ENCODE measurements at regions not wholly inside any gene's neighbourhood (a gene's known extent, or its start where the extent isn't known, plus 50 kb on each side); places are given as distances from the start of the nearest gene placed in this dataset.

GRCh38 chr2:239570971-239571520, 170.2 kb upstream of the HDAC4 start:
- no peak for DNase-seq (ENCODE audit: low read depth, low spot score)

GRCh38 chr2:239570216-239570925, 169.6 kb upstream of the HDAC4 start:
- no peak for DNase-seq (ENCODE audit: low read depth, low spot score)
- no peak overlapping the region for H3K4me3 ChIP-seq (ENCODE audit: low read length)

More at GRCh38 chr2:239570971-239571520, 170.2 kb upstream of the HDAC4 start:
- H3K4me3 ChIP-seq (ENCODE audit: low read length), result no peak overlapping the region

- DNase-seq (ENCODE audit: low read depth, low spot score), result no peak
- H3K4me3 ChIP-seq (ENCODE audit: low read length), result no peak overlapping the region
Measured at GRCh38 chr2:239569401-239570090, 168.7 kb upstream of the HDAC4 start.

- H3K4me3 ChIP-seq (ENCODE audit: low read length), result no peak overlapping the region
Measured at GRCh38 chr2:239568601-239569000, 167.8 kb upstream of the HDAC4 start.

GRCh38 chr2:239567786-239568185, 167.0 kb upstream of the HDAC4 start:
- DNase-seq (ENCODE audit: low read depth, low spot score), result no peak
- no peak overlapping the region for H3K4me3 ChIP-seq (ENCODE audit: low read length)

More at GRCh38 chr2:239568601-239569000, 167.8 kb upstream of the HDAC4 start:
- DNase-seq (ENCODE audit: low read depth, low spot score), result no peak

- H3K4me3 ChIP-seq (ENCODE audit: low read length), result no peak overlapping the region
- peak; percentile 74 for DNase-seq (ENCODE audit: low read depth, low spot score)
Measured at GRCh38 chr2:239566995-239567568, 166.3 kb upstream of the HDAC4 start.

- no peak overlapping the region for H3K4me3 ChIP-seq (ENCODE audit: low read length)
- DNase-seq (ENCODE audit: low read depth, low spot score), result no peak
Measured at GRCh38 chr2:239566162-239566994, 165.6 kb upstream of the HDAC4 start.

- H3K4me3 ChIP-seq (ENCODE audit: low read length), result no peak overlapping the region
- DNase-seq (ENCODE audit: low read depth, low spot score), result no peak
Measured at GRCh38 chr2:239564587-239564986, 163.8 kb upstream of the HDAC4 start.

- no peak overlapping the region for H3K4me3 ChIP-seq (ENCODE audit: low read length)
- DNase-seq (ENCODE audit: low read depth, low spot score), result no peak
Measured at GRCh38 chr2:239563561-239563960, 162.7 kb upstream of the HDAC4 start.

- DNase-seq (ENCODE audit: low read depth, low spot score), result no peak
- H3K4me3 ChIP-seq (ENCODE audit: low read length), result no peak overlapping the region
Measured at GRCh38 chr2:239561446-239562001, 160.7 kb upstream of the HDAC4 start.

- no peak overlapping the region for H3K4me3 ChIP-seq (ENCODE audit: low read length)
- no peak for DNase-seq (ENCODE audit: low read depth, low spot score)
Measured at GRCh38 chr2:239559417-239560261, 158.8 kb upstream of the HDAC4 start.

GRCh38 chr2:239558661-239559060, 157.8 kb upstream of the HDAC4 start:
- DNase-seq (ENCODE audit: low read depth, low spot score), result no peak
- H3K4me3 ChIP-seq (ENCODE audit: low read length), result no peak overlapping the region

GRCh38 chr2:239557516-239557915, 156.7 kb upstream of the HDAC4 start:
- no peak overlapping the region for H3K4me3 ChIP-seq (ENCODE audit: low read length)
- DNase-seq (ENCODE audit: low read depth, low spot score), result peak; percentile 70

GRCh38 chr2:239555571-239555905, 154.7 kb upstream of the HDAC4 start:
- peak overlapping the region; percentile 42 for H3K4me3 ChIP-seq (ENCODE audit: low read length)
- DNase-seq (ENCODE audit: low read depth, low spot score), result peak; percentile 90

GRCh38 chr2:239554766-239555570, 154.1 kb upstream of the HDAC4 start:
- H3K4me3 ChIP-seq (ENCODE audit: low read length), result peak overlapping the region; percentile 42
- peak; percentile 68 for DNase-seq (ENCODE audit: low read depth, low spot score)

- peak overlapping the region; percentile 41 for H3K4me3 ChIP-seq (ENCODE audit: low read length)
- peak; percentile 83 for DNase-seq (ENCODE audit: low read depth, low spot score)
Measured at GRCh38 chr2:239553376-239554000, 152.7 kb upstream of the HDAC4 start.

Measured in Jurkat, Clone E6-1 (cell line).